NCI-H82 treated with DMSO at 0.1 percent for 48 hours (cell line): ENCODE measurements at regions not wholly inside any gene's neighbourhood (a gene's known extent, or its start where the extent isn't known, plus 50 kb on each side); places are given as distances from the start of the nearest gene placed in this dataset.

Experiments used
- DNase-seq: peaks from one replicate; lab custom pipeline; 2025; ENCODE audit not compliant: unreplicated experiment; lab: John Stamatoyannopoulos, UW

DNA sequence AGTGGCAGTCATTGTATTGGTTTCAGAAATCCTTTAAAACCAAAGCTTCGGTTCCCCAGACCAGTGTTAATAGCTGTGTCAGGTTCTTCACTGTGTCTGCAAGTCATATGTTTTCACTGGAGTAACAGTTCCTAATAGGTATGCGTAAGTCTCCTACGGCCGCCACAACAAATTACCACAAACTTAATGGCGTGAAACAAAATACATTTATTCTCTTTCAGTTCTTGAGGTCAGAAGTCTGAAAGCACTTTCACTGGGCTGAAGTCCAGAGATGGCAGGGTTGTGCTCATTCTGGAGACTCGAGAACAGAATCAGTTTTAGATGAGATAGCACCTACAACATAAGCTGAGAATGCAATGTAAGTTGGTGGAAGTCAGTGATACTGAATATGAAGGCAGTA lies 556.2 kb downstream of the TLE4 start:
- no peak for DNase-seq

DNA sequence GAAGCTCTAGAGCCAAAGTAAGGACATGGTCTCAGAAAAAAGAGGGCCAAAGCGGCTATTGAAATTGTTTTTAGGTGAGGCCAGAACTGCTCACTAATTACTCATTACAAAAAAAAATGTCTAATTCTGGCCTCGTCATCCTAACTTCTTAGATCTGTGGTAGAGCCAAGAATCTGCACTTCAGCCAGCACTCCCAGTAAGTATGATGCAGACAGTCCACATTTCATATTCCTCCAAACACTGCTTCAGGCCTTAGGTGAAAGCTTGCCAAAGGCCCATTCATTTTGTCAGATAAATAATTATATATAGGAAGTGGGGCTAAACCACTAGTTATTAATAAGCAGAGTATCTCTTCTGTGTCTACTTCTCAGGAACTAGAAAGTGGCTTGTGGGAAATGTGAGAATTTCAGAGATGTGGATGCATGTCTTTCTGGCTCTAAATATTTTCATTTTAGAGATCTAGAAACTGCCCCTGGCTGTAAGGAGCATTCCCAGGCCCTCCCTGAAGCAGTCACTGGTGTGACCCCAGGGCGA lies 554.0 kb downstream of the TLE4 start:
- no peak for DNase-seq

DNA sequence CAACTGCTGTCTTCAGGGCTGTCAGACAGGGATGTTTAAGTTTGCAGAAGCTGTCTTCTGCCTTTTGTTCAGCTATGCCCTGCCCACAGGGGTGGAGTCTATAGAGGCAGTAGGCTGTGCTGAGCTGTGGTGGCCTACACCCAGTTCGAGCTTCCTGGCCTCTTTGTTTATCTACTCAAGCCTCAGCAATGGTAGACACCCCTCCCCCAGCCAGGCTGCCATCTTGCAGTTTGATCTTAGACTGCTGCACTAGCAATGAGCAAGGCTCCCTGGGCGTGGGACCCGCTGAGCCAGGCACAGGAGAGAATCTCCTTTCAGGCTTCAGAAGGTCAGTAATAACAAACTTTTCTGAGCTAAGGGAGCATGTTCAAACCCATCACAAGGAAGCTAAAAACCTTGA lies 545.3 kb downstream of the TLE4 start:
- DNase-seq: no peak

DNA sequence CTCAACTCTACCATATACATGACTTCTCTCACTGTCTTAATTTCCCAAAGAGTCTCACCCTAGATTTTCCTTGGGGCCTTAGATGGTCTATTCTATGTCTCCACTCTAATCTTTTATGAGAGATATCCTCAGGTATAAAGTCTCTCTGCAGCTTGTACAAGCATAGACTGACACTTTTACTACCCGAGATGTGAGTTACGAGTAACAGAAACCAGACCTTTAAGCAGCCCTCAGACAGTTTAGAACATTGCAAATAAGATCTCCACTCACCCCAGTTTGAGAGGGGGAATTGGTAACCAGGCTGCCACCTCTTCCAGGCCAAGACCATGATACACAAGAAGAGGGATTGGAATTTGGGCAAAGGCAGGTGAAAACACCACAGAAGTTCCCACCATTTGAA lies 542.5 kb downstream of the TLE4 start:
- no peak for DNase-seq

DNA sequence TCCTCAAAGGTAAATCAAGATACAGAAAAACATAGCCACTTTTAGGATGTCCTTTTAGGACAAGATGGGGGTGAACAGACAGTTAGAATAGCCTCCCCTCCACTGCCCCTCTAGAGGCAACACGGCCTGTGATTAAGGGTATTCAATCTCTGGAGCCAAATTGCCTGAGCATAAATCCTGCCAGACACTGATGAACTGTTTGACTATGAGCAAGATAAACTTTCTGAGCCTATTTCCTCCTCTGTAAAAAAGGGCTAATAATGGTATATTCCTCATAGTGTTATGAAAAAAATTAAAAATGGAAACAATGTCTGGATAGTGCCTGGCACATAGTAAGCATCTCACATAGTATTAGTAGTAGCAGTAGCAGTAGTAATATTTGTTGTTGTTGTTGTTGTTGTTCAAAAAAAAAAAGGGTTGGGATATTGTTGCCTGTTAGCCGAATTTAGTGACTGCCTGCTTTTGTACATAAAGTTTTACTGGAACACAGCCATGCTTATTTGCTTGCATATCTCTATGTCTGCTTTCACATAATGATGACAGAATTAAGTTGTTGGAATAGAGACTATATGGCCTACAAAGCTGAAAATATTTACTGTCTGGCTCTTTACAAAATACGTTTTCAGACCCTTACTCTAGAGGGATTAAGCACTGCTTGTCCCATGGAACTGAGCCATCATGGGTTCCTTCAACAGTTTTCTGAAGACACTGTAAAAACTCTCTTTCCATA lies 536.3 kb downstream of the TLE4 start:
- DNase-seq: no peak

DNA sequence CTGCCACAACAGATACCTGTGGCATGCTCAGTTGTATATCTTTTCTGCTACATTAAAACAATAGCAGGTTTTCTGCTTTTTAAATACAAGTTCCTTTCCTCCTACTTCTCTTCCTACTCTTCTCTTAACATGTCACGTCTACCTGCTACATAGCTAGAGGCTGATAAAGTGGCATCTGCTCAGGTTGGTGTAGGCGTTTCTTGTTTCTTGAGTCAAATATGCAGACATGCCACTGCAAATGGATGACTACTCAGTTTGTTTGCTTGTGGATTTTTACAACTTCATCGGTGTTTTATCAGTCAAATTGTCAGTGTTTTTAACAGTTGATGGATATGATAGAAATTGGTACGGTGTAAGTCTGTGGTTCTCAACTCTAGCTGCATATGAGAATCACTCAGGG lies 525.7 kb downstream of the TLE4 start:
- no peak for DNase-seq

DNA sequence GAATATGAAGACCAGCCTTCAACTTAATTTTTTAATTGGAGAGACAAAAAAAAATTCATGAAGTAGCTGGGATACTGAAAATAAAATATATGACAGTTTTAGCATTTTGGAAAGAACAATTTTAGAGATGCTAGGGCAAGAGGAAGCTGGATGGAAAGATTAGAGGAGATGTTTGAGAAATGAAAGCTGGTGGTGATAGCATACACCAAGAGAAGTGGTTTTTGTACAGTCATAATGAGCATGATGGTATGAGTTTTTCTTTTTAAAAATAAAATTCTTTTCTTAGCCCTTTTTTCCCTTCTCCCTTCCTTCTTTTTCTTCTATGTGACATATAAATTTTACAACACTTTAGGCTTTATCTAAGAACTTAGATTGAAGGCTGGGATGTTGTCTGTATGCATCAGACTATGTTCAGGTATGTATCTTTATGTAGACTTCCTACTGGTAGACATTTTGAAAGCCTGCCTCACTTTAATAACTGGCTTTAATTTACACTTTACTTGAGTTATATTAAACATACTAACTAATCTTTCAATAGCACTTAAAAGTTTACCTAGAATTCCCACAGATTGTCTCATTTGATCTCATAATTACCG lies 522.5 kb downstream of the TLE4 start:
- no peak for DNase-seq

DNA sequence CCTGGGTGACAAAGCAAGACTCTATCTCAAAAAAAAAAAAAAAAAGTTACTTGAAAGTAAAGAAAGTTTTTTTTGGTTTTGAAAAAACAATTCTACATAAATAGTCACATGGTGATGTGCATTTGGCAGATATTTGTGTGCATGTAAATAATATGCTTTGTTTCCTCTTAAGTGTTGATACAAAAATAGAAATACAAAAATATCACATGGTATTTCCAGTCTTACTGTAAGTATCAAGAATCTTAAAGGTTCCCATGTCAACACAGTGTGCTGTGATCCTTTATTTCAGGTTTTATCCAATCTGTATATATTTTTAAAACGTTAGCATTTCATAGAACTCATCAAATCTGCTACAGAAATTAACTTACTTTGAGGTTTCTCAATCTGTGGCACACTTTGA lies 521.9 kb downstream of the TLE4 start:
- no peak for DNase-seq

DNA sequence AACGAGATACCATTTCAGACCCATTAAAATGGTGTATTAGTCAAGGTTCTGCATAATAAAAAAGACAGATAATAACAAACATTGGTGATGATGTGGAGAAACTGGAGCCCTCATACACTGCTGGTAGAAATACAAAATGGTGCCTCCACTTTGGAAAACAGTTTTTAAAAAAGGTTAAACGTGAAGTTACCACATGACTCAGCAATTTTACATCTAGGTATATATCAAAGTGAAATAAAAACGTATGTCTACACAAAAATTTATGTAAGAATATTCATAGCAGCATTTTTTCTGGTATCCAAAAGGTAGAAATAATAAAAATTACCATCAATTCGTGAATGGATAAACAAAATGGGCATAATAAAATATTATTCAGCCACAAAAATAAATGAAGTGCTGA lies 519.8 kb downstream of the TLE4 start:
- DNase-seq: no peak

DNA sequence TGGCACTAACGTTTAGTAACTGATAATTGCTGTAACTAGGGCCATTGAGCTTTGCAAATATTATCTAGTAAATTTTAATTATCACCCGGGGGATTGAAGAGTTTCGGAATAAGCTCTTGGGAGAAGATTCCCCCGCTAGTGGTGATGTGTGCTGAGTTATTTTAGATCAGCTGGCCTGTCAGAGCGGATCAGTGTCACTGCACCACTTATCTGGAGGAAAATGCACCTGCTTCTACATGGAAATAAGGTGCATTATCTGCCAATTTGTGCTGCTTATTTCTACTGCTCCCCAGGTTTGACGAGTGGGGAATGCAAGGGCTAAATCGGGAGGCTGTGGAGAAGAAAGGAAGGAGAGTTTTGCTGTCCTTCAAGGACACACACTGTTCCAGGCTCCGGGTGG lies 518.6 kb downstream of the TLE4 start:
- no peak for DNase-seq

DNA sequence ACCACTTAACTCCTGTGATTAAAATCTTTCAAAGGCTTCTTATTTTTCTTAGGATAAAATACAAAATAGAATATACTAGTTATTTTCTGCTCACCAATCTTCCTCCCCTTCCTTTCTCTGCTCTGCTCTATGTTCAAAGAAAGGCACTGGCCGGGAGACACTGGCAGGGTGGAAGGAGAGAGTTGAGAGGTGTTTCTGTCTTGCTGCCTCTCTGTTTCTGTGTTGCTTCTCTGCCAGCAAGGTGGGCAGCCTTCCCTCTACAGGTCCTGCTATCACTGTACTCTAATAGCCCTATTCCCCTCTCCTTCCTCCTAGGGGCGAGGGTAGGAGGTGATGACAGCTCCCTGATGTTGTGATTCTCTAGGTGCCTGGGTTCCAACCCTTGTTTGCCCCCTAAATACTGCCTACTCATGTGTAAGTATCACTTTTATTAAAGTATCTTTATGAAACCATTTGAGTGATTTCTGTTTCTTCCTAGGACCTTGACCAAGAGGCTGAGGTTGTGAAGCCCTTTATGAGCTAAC lies 515.1 kb downstream of the TLE4 start:
- DNase-seq: no peak

DNA sequence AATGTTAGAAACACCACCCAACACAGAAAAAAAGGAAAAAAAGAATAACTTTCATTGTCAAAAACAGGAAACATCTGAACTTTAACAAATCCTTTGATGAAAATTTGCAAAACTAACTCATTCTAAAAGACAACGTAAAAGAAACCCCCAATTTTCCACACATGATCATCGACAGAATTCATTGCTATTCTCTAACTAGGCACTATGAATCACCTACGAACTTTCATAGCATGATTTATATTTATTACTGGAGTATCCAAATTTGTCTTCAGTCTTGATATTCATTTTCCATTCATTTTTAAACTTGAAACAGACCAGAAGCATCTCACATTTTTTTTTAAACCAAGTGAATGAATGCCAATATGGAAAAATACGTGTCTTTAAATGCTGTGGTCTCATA lies 514.6 kb downstream of the TLE4 start:
- no peak for DNase-seq

DNA sequence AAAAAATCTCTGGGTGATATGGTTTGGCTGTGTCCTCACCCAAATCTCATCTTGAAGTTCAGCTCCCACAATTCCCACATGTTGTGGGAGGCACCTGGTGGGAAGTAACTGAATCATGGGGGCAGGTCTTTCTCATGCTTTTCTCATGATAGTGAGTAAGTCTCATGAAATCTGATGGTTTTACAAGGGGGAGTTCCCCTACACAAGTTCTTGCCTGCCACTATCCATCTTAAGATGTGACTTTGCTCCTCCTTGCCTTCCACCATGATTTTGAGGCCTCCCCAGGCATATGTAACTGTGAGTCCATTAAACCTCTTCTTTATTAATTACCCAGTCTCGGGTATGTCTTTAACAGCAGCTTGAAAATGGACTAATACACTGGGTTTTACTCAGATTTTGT lies 513.9 kb downstream of the TLE4 start:
- DNase-seq: no peak

DNA sequence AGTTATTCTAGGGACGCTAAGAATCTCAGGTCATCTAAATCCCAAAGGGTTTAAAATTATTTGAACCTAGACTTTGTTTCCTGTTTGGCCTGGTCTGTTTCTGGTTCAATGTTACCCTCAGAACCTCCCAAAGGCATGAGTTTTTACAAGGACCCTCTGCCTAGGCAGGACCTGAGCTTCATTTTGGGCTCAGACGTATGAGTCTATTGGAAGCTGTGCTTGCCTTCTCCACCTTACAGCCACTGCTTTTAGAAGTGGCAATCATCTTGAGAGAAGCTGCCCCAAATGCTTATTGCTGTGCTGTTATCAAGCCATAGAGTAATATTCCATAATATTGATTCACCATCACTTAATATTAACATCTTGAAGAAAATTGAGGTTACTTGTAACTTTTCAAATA lies 510.4 kb downstream of the TLE4 start:
- DNase-seq: no peak

DNA sequence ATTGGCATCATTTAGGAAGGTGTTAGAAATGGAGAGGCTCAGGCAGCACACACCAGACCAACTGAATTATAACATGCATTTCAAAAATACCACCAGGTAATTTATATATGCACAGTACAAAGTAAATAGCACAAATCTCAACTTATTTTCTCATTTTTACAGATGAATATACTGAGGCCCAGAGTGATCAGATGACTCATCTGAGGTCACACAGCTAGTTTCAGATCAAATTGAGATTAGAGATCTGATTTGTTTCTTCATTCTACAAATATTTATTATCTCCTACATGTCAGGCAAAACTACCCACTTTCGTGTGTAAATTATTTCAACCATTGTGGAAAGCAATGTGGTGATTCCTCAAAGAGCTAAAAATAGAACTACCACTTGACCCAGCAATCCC lies 507.1 kb downstream of the TLE4 start:
- no peak for DNase-seq

DNA sequence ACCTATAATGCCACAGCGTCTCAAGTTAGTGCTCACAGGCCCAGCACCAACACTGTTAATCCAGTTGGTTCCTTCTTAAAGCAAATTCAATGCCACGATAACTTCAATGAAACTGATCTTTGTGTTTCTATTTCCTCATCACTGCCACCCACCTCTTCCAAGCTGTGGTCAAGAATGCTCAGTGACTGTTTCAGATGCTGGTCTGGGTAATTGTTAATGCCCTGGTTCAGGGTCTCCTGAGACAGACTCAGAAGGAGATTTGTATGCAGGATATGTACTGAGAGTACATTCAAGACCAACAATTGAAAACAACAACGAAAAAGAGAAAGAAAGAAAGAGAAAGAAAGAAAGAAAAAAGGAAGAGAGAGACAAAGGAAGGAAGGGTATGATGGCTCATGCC lies 505.3 kb downstream of the TLE4 start:
- DNase-seq: no peak

DNA sequence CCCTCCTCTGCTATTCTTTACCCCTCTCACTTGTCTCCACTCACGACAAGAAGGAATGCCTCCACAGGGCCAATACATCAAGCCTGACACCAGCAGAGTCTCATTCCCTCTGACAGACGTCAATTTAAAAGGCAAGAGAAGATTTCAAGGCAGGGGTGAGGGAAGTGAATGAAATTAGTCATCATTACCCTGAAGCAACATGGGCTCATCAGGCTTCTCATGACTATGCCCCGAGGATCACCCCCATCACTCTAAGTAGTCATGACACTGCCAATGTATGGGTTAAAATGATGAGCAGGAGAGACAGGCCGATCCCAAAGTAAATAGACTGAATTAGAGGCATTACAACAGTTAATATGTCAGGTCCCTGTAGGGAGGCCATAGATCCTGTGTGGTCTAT lies 504.4 kb downstream of the TLE4 start:
- no peak for DNase-seq

DNA sequence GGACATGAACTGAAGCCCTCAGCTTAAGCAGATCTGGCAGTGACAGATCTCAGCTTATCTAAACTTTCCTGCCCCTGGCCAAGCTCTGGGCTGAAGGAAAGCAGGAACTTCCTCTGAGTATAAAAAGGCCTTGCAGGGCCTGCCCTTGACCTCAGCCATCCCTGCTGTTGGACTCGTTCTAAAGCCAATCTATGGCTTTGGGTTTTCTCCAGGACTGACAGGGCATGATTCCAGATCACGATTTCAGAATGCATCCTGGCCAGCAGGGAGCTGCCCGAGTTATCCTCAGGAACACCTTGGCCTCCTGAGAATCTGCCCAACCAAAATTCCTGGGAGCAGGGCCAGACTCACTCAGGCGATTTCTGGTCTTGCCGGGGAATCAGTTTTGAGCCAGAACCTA lies 502.7 kb downstream of the TLE4 start:
- DNase-seq: no peak

DNA sequence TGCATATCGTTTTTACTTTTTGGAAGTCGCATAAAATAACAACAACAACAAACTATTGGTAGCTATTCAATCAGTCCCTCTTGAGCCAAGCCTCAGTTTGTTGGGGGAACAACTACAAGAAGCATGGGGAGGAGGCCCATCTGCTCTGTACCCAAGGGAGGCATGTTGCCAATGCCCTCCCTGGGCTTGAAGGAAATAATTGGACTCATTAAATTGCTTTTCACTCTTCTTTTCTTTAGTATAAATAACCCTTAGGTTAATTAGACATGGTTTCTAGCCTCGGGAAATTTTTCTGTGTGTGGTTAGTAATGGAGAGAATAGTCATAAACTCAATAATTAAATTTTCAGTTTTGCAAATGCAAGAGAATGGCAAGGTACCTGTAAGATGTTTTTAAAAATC lies 500.7 kb downstream of the TLE4 start:
- DNase-seq: no peak

DNA sequence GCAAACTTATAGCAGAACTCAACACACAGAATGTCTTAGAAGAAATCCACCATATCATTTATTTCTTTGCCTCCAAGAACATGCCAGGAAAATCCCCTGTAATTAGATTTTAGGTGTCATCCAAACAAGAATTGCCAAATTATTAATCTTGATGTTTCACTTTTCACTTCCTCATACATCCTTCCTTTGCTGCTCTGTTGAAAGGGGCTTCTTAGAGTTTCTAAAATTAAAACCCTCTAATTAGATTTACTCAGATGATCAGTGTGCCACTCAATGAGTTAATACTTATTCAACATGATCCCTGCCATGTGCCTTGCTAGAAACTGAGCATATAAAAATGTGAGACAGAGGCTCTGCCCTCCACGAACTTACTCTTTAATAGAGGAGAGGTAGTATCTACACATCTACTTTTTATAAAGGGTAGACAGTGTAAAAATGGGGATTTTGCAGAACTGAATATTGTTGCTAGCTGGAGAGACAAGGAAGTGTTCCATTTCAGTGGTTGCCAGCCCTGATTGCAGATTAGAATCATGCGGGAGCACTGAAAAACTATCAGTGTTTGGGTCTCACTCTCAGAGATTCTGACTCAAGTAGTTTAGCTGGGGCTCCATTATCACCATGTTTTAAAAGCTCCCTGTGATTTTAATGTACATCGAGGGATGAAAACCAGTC lies 498.4 kb downstream of the TLE4 start:
- no peak for DNase-seq

DNA sequence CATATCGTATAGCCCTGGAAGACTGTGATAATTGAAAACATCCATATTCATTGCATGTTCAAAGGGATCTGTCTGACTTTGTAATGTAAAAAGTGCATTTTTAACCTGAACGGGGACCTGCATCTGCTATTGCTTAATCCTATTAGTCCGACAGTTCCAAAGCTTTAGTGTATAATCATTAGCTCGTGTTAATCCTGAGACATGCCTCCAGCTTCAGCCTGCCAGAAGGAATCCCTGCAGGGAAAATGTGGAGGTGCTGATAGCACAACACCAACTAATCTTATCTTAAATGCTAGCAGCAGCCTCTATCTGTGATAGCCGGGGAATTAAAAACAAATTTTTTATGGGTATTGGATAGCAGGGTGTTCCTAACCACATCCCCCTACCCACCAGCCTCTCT lies 495.2 kb downstream of the TLE4 start:
- DNase-seq: peak; percentile 81

DNA sequence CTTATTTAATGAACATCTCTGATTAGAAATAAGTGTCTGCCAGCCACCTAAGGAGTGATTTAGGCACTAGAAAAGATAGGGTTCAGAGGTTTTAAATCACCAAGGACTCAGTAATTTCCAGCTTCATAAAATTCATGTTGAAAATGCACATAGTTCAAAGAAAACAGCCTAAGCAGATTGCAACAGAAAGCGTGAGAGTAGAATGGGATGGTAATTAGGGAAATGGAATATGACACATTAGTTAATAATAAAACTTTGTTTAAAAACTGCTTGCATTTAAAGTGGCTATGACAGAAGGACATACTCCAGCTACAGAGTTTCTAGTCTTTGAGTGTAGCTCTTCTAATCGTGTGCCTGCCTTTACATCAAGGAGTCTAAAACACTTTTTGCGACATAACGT lies 490.8 kb downstream of the TLE4 start:
- no peak for DNase-seq
